ENCODE measurements at regions not wholly inside any gene's neighbourhood (a gene's known extent, or its start where the extent isn't known, plus 50 kb on each side); places are given as distances from the start of the nearest gene placed in this dataset.
A peak's percentile ranks its signal among the peaks of the same experiment; 100 is the strongest.

DNA sequence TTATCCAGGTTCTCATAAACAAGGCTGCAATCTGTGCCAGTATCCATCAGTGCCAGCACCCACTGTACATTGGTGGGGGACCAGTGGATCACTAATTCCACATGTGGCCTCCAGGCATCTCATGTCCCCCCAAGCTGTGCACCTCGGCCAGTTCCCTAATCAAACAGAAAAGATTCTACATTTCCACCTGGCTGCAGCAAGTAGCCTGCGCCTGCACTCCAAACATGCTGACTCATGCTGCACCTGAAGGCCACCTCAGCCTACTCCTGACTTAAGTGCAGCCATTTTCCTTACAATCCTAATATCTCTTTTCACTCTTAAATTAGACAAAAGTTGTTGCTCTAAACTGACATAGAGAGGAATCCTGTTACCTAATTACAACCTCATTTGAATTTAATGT, 729.4 kb upstream of the MIR17HG start:
- WGBS (ENCODE audit: insufficient coverage), result 88% methylated on average over 2 of the region's 2 CpGs
- intact Hi-C loops (cut with micrococcal nuclease), result no loop called here
- peaks cover 9% of the 10 kb centered on the region in 2 donors for H3K9me3 Mint-ChIP-seq
- TF ChIP-seq, protein P1, sequence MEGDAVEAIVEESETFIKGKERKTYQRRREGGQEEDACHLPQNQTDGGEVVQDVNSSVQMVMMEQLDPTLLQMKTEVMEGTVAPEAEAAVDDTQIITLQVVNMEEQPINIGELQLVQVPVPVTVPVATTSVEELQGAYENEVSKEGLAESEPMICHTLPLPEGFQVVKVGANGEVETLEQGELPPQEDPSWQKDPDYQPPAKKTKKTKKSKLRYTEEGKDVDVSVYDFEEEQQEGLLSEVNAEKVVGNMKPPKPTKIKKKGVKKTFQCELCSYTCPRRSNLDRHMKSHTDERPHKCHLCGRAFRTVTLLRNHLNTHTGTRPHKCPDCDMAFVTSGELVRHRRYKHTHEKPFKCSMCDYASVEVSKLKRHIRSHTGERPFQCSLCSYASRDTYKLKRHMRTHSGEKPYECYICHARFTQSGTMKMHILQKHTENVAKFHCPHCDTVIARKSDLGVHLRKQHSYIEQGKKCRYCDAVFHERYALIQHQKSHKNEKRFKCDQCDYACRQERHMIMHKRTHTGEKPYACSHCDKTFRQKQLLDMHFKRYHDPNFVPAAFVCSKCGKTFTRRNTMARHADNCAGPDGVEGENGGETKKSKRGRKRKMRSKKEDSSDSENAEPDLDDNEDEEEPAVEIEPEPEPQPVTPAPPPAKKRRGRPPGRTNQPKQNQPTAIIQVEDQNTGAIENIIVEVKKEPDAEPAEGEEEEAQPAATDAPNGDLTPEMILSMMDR (IDR thresholded peaks at IDR 0.05), result no peak
- no peaks in the 10 kb centered on the region for H3K4me1 Mint-ChIP-seq
- DNase-seq, result no peak
- Histone ChIP-seq H3K4me1 (ENCODE audit: control insufficient read depth, insufficient read depth, low read length) (no peaks in the 10 kb centered on the region), H3K36me3 (ENCODE audit: control insufficient read depth, insufficient read depth, low read length) (no peaks in the 10 kb centered on the region), H3K4me3 (ENCODE audit: low read length) (no peak overlapping the region), H3K9me3 (ENCODE audit: control insufficient read depth, insufficient read depth, low read length) (peaks cover 26% of the 10 kb centered on the region), H3K27ac (ENCODE audit: low read length) (no peak overlapping the region), H3K27me3 (ENCODE audit: control insufficient read depth, insufficient read depth, low read length) (no peaks in the 10 kb centered on the region)
- no peak for ATAC-seq
- H3K4me3 Mint-ChIP-seq, result peak overlapping the region; percentile 29
- no peaks in the 10 kb centered on the region for H3K36me3 Mint-ChIP-seq
- H3K27ac Mint-ChIP-seq, result no peak overlapping the region
- H3K27me3 Mint-ChIP-seq (ENCODE audit: low read depth in 2 of 2), result no peaks in the 10 kb centered on the region

DNA sequence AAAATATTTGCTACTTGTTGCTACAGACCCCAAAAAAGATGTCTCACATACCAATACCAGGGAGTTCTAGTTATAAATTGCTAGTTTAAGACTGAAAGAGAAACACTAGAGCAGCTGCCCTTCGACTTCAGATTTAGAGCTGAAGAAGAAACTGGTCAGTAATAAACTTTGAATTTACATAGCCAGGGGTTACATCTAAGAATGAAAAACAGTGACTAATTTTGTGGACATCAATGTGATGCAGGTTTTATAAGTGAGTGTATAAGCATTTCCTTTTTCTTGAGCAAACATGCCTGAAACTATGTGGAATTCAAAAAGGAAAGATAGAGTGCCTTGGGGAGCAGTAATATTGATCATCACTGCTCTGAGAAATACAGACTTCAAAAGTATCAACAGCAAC, 724.9 kb upstream of the MIR17HG start:
- no peak overlapping the region for H3K27ac ChIP-seq (ENCODE audit: low read length)
- no peak for DNase-seq
- H3K4me1 ChIP-seq (ENCODE audit: control insufficient read depth, insufficient read depth, low read length), result no peaks in the 10 kb centered on the region
- no peaks in the 10 kb centered on the region for H3K27me3 Mint-ChIP-seq (ENCODE audit: low read depth in 2 of 2)
- H3K36me3 Mint-ChIP-seq, result no peaks in the 10 kb centered on the region
- no peak for ATAC-seq
- H3K9me3 ChIP-seq (ENCODE audit: control insufficient read depth, insufficient read depth, low read length), result peaks cover 6% of the 10 kb centered on the region
- no peaks in the 10 kb centered on the region for H3K36me3 ChIP-seq (ENCODE audit: control insufficient read depth, insufficient read depth, low read length)
- intact Hi-C loops (cut with micrococcal nuclease), result no loop called here
- TF ChIP-seq, protein P1 (IDR thresholded peaks at IDR 0.05), result no peak
- H3K27me3 ChIP-seq (ENCODE audit: control insufficient read depth, insufficient read depth, low read length), result no peaks in the 10 kb centered on the region
- H3K4me3 ChIP-seq (ENCODE audit: low read length), result no peak overlapping the region
- H3K27ac Mint-ChIP-seq, result no peak overlapping the region
- 88% methylated on average over 1 of the region's 1 CpG for WGBS (ENCODE audit: insufficient coverage)
- no peak overlapping the region for H3K4me3 Mint-ChIP-seq
- H3K4me1 Mint-ChIP-seq, result no peaks in the 10 kb centered on the region
- peaks cover 2 to 5% of the 10 kb centered on the region in 2 donors for H3K9me3 Mint-ChIP-seq

DNA sequence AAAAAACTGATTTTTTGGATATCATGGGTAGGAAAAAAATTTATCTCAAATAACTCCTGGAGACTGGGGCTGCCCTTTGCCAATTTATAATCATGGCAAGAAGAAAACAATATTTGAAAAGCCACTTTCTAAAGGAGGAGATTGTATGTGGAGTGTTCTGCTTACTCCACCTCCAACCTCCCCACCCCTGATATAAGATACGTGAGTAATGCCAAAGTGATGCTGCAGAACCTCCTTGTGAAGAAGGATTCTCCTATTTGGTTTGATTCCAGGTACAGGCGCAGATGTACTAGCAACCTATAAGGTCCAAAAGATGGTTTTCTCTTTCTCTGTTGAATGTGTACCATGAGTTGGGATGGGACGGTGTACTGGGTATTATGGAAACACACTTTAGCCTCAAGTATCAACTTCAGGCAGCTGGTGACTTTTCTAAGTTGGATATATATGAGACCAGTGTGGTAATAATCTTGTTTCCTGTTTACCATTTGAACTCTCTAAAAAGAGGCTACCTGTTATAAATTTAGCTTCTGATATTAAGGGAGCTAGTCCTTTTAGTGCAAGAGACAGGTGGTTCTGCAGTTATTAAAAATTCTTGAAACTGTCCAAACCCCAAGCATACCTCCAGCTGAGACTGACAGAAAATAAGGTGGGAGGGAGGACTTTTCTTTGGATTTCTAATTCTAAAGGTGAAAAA, 724.0 kb upstream of the MIR17HG start:
- H3K9me3 ChIP-seq (ENCODE audit: control insufficient read depth, insufficient read depth, low read length), result peaks cover 4% of the 10 kb centered on the region
- H3K36me3 ChIP-seq (ENCODE audit: control insufficient read depth, insufficient read depth, low read length), result no peaks in the 10 kb centered on the region
- H3K27me3 Mint-ChIP-seq (ENCODE audit: low read depth in 2 of 2), result no peaks in the 10 kb centered on the region
- H3K4me1 Mint-ChIP-seq, result no peaks in the 10 kb centered on the region
- no peak overlapping the region for H3K27ac ChIP-seq (ENCODE audit: low read length)
- intact Hi-C loops (cut with micrococcal nuclease), result no loop called here
- H3K36me3 Mint-ChIP-seq, result no peaks in the 10 kb centered on the region
- peaks cover 2 to 6% of the 10 kb centered on the region in 2 donors for H3K9me3 Mint-ChIP-seq
- ATAC-seq (no peak), DNase-seq (no peak)
- no peak overlapping the region for H3K4me3 Mint-ChIP-seq
- H3K4me3 ChIP-seq (ENCODE audit: low read length), result no peak overlapping the region
- 89% methylated on average over 1 of the region's 3 CpGs for WGBS (ENCODE audit: insufficient coverage)
- TF ChIP-seq, protein P1 (IDR thresholded peaks at IDR 0.05), result no peak
- no peaks in the 10 kb centered on the region for H3K4me1 ChIP-seq (ENCODE audit: control insufficient read depth, insufficient read depth, low read length)
- H3K27me3 ChIP-seq (ENCODE audit: control insufficient read depth, insufficient read depth, low read length), result no peaks in the 10 kb centered on the region
- no peak overlapping the region for H3K27ac Mint-ChIP-seq

DNA sequence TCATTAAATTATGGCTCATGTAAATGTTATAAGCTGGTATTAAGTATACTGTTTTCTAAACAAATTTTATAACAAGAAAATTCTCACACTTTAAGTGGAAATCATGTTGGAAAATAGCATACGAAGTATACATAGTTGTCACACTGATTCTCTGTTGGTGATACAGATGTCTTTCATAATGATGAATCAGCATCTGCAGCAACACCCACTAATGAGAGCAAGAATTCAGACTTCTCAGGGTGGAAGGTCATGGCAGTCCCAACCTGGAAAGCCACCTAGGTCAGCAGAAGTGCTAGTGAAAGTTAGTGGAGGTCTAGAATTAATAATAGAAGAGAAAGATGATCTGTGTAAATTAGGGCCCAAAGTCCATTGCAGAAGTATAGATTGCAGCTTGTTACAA, 719.7 kb upstream of the MIR17HG start:
- TF ChIP-seq, protein P1 (IDR thresholded peaks at IDR 0.05), result no peak
- Histone ChIP-seq H3K4me3 (ENCODE audit: low read length) (no peak overlapping the region), H3K27ac (ENCODE audit: low read length) (no peak overlapping the region), H3K36me3 (ENCODE audit: control insufficient read depth, insufficient read depth, low read length) (no peaks in the 10 kb centered on the region), H3K4me1 (ENCODE audit: control insufficient read depth, insufficient read depth, low read length) (no peaks in the 10 kb centered on the region), H3K9me3 (ENCODE audit: control insufficient read depth, insufficient read depth, low read length) (peaks cover 2% of the 10 kb centered on the region), H3K27me3 (ENCODE audit: control insufficient read depth, insufficient read depth, low read length) (no peaks in the 10 kb centered on the region)
- H3K4me1 Mint-ChIP-seq, result no peaks in the 10 kb centered on the region
- H3K27me3 Mint-ChIP-seq (ENCODE audit: low read depth in 2 of 2), result no peaks in the 10 kb centered on the region
- no peak overlapping the region for H3K4me3 Mint-ChIP-seq
- H3K36me3 Mint-ChIP-seq, result no peaks in the 10 kb centered on the region
- intact Hi-C loops (cut with micrococcal nuclease), result no loop called here
- WGBS (ENCODE audit: insufficient coverage), result 83% methylated on average over 1 of the region's 1 CpG
- ATAC-seq, result no peak
- no peak for DNase-seq
- peaks cover 8 to 19% of the 10 kb centered on the region in 2 donors for H3K9me3 Mint-ChIP-seq
- H3K27ac Mint-ChIP-seq, result no peak overlapping the region
